Hematopoietic multipotent progenitor cell treated with erythropoietin and hydrocortisone succinate and interleukin-3 and kit ligand, for 15 days (in vitro differentiated cells): ENCODE measurements at regions not wholly inside any gene's neighbourhood (a gene's known extent, or its start where the extent isn't known, plus 50 kb on each side); places are given as distances from the start of the nearest gene placed in this dataset.
"Not testable (repeated sequence)": the region's sequence is repeated elsewhere in the genome, so short reads cannot be mapped to it uniquely, and the experiment has no call there.

Experiments used
- DNase-seq: peaks from one replicate; pipeline ENCODE4 v3.0.0-alpha.2; 2015; ENCODE audit warnings: low spot score

GRCh38 chr13:52929846-52930245 lies 81.4 kb upstream of the PCDH8 start:
- DNase-seq, result no peak

DNA sequence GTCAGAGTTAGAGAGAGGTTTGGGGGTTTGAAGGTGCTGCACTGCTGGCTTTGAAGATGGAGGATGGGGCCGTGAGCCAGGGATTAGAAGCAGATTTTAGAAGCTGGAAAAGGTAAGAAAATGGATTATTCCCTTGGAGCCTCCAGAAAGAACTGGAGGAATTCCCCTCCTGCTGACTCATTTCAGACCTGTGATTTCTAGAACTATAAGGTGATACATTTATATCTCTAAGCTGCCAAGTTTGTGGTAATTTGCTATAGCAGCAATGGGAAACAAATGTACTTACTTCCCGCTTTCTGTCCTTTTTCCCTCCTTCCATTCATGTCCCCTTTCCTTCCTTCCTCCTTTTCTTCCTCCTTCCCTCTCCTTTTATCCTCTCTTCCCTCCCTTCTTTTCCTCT lies 78.5 kb upstream of the PCDH8 start:
- no peak for DNase-seq

GRCh38 chr13:52925775-52926285 lies 77.4 kb upstream of the PCDH8 start:
- no peak for DNase-seq

DNA sequence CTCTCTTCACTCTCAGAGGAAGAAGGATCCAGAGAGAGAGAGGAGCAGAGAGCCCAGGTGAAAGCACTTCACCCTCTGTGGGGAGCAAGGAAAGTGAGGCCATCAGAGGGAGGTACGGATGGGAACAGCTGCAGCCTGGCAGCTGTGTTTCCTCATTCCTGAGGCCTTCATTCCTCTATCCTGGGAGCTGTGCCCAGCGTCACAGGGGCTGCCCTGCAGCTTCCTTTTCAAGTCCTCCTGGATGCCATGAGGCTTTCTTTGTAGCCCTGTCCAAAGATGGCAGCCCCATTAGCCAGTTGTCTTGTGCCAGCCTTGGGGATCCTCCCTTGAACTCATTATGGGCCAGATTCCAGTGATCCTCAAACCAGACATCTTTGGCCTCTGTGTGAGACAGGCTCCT lies 76.8 kb upstream of the PCDH8 start:
- DNase-seq, result no peak

- DNase-seq, result no peak
Observed at GRCh38 chr13:52924289-52925148, 76.1 kb upstream of the PCDH8 start.

DNA sequence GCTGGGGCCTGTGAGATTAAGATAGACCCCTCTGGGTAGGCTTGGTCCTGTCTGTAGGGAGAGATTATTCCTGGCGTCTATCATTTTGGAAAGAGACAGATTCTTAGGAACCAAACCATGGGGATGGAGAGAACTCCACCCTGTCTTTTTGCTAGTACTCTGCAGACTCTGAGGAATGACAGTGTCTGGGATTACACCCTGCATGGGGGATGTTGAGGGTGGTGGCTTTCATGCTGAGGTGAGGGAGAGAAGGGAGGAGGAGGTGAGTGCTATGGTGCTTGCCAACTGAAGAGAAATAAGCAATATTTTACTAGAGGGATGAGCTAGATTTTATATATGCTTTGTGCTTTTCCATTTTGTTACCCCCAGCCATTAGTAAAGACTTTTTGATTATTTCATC lies 74.5 kb upstream of the PCDH8 start:
- no peak for DNase-seq

- DNase-seq, result no peak
Observed at GRCh38 chr13:52921194-52921593, 72.8 kb upstream of the PCDH8 start.

DNA sequence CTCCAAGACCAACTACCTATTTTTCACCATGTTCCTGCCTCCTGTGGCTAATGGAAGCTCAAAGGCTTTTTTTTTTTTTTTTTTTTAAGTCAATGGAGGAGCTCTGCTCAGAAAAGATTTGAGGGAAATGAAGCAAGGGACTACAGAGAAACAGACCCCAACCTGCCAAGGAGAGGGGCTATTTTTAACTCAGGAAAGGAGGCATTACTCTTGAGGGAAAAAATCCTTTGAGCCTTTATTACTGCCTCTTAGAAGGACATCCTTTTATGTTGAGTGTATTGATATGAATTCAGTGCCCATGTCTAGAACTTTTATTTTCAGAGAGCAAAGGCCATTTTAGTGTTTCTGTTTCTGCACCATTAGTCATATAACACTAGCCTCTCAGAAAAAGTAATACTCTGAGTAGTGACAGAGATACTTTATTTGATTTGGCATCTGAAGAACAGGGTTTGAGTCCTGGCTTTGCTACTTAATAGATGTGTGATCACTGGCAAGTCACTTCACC lies 68.1 kb upstream of the PCDH8 start:
- DNase-seq, result no peak

DNA sequence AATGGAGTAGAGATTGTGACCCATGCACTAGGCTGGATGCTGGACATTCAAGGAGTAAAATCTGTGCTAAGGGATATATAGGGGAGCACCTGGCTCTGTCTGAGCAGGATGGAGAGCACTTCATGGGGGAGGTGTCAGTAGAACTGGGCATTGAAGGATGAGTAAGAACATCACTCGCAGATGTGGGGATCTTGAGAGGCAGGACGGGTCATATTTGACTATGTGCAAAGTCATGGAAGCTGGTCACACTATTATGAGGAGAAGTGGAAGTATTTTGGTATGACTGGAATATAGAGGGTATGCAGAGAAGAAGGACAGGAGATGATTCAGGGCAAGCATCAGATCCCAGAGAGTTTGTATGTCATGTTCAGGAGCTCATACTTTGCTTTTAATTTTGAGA lies 62.9 kb upstream of the PCDH8 start:
- no peak for DNase-seq

GRCh38 chr13:52910318-52910717 lies 61.9 kb upstream of the PCDH8 start:
- DNase-seq, result not testable (repeated sequence)

- DNase-seq, result no peak
Observed at GRCh38 chr13:52906122-52906903, 57.9 kb upstream of the PCDH8 start.

GRCh38 chr13:52905701-52906100 lies 57.3 kb upstream of the PCDH8 start:
- DNase-seq, result no peak

GRCh38 chr13:52903320-52903719 lies 54.9 kb upstream of the PCDH8 start:
- DNase-seq, result no peak

DNA sequence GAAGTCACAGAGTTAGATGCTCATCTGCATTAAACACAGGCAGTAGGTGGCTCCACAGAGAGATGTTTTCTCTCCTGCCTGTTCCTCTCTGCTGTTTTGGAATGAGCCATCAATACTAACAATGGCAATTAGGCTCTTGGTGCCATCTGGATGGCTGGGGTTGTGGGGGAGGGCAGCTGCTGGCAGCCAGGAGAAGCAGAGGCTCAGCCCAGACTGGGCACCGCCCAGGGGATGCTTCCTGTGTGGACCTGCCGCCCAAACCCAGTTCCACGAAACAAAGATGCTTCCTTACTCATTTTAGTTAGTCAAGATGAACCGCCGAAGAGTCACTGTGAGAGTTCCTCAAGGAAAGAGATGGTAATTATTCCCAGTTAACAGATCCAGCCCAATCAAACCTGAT lies 50.8 kb upstream of the PCDH8 start:
- no peak for DNase-seq
